Mucosa of descending colon (tissue), 3 donors: ENCODE measurements at regions not wholly inside any gene's neighbourhood (a gene's known extent, or its start where the extent isn't known, plus 50 kb on each side); places are given as distances from the start of the nearest gene placed in this dataset.

ENCODE experiments used
- ATAC-seq: fragments of 200-7000 bp; cut with Tn5 transposase; one replicate; pipeline ENCODE4 v1.9.1; 2020; ENCODE audit warnings: mild to moderate bottlenecking, moderate library complexity
- DNase-seq, 3 donors: peaks; one replicate each; pipeline ENCODE4 v3.0.0-alpha.2; 2020
- H3K36me3 ChIP-seq: fragments of 200-600 bp; one replicate; pipeline ENCODE4 v1.8.0; 2021; ENCODE audit warnings: low read depth, mild to moderate bottlenecking
- H3K4me1 ChIP-seq: fragments of 200-600 bp; one replicate; pipeline ENCODE4 v1.8.0; 2021; ENCODE audit warnings: low read depth, mild to moderate bottlenecking
- H3K4me3 ChIP-seq: fragments of 200-600 bp; one replicate; pipeline ENCODE4 v1.8.0; 2021; ENCODE audit warnings: mild to moderate bottlenecking
- H3K9me3 ChIP-seq: fragments of 200-600 bp; one replicate; pipeline ENCODE4 v1.8.0; 2021; ENCODE audit warnings: mild to moderate bottlenecking
- CTCF ChIP-seq: fragments of 200-600 bp; IDR thresholded peaks from one replicate; pipeline ENCODE4 v1.8.0; 2022; ENCODE audit warnings: antibody characterized with exemption, mild to moderate bottlenecking
- intact Hi-C, 2 donors: fragments of 100-400 bp; cut with DNase I in 1 of 2; cut with micrococcal nuclease in 1 of 2; formaldehyde crosslinking; loops; one replicate each; pipeline versions ENCODE4 v1.11.0 to v1.11.1; 2022; cut with DNase I, micrococcal nuclease
- donor health status: DM: no; HTN: no; CAD: no; lungs with moderate emphysema.
- donor health status: DM: no; HTN: no; CAD: no.
- donor health status: DM: no; HTN: yes; CAD: no.

GRCh38 chr13:22137361-22138050 lies 466.6 kb downstream of the FGF9 start:
- DNase-seq, result no peak
- intact Hi-C loops, result no loop called here
- no peak for ATAC-seq

GRCh38 chr13:22138947-22139346 lies 468.1 kb downstream of the FGF9 start:
- intact Hi-C loops, result no loop called here
- no peaks in the 10 kb centered on the region for H3K4me1 ChIP-seq
- H3K9me3 ChIP-seq, result no peaks in the 10 kb centered on the region
- TF ChIP-seq CTCF, result no peak
- H3K4me3 ChIP-seq, result no peak overlapping the region
- no peak for DNase-seq
- no peaks in the 10 kb centered on the region for H3K36me3 ChIP-seq
- ATAC-seq, result no peak

More at GRCh38 chr13:22137361-22138050, 466.6 kb downstream of the FGF9 start:
- Histone ChIP-seq H3K4me3 (no peak overlapping the region), H3K4me1 (no peaks in the 10 kb centered on the region), H3K36me3 (no peaks in the 10 kb centered on the region), H3K9me3 (no peaks in the 10 kb centered on the region)
- TF ChIP-seq CTCF, result no peak

GRCh38 chr13:22141716-22142115 lies 470.8 kb downstream of the FGF9 start:
- no peaks in the 10 kb centered on the region for H3K36me3 ChIP-seq
- no peaks in the 10 kb centered on the region for H3K4me1 ChIP-seq
- H3K4me3 ChIP-seq, result no peak overlapping the region
- no peak for TF ChIP-seq CTCF
- intact Hi-C loops, result no loop called here
- no peaks in the 10 kb centered on the region for H3K9me3 ChIP-seq
- no peak for DNase-seq
- no peak for ATAC-seq

- no peak for TF ChIP-seq CTCF
- no peak overlapping the region for H3K4me3 ChIP-seq
- H3K36me3 ChIP-seq, result no peaks in the 10 kb centered on the region
- H3K4me1 ChIP-seq, result no peaks in the 10 kb centered on the region
- ATAC-seq (no peak), DNase-seq (no peak)
- no peaks in the 10 kb centered on the region for H3K9me3 ChIP-seq
- intact Hi-C loops, result no loop called here
Measured at GRCh38 chr13:22143671-22144070, 472.8 kb downstream of the FGF9 start.

GRCh38 chr13:22144806-22145205 lies 473.9 kb downstream of the FGF9 start:
- no peak overlapping the region for H3K4me3 ChIP-seq
- H3K9me3 ChIP-seq, result no peaks in the 10 kb centered on the region
- no peaks in the 10 kb centered on the region for H3K36me3 ChIP-seq
- no peaks in the 10 kb centered on the region for H3K4me1 ChIP-seq
- intact Hi-C loops, result no loop called here
- no peak for ATAC-seq
- no peak for DNase-seq
- no peak for TF ChIP-seq CTCF

- intact Hi-C loops, result no loop called here
- Histone ChIP-seq H3K4me3 (no peak overlapping the region), H3K4me1 (no peaks in the 10 kb centered on the region), H3K9me3 (no peaks in the 10 kb centered on the region), H3K36me3 (no peaks in the 10 kb centered on the region)
- no peak for TF ChIP-seq CTCF
- DNase-seq (no peak), ATAC-seq (no peak)
Measured at GRCh38 chr13:22148187-22148586, 477.3 kb downstream of the FGF9 start.
